ENCODE measurements at regions not wholly inside any gene's neighbourhood (a gene's known extent, or its start where the extent isn't known, plus 50 kb on each side); places are given as distances from the start of the nearest gene placed in this dataset.

GRCh38 chr2:43076676-43077075 lies 149.7 kb downstream of the ZFP36L2 start:
- RAD21 ChIA-PET (ENCODE audit: low non-redundant PET in 1 of 2, low total read pairs in 2 of 2, uncharacterized antibody in 2 of 2, unreplicated experiment in 2 of 2) = no interaction called here
- DNase-seq (ENCODE audit: low read depth, low spot score) (no peak), ATAC-seq (no peak)
- H3K36me3 ChIP-seq (ENCODE audit: control insufficient read depth in 1 of 2, insufficient read depth in 2 of 2, low read length in 2 of 2) = no peaks in the 10 kb centered on the region
- no TSS peak for BruUV-seq (replicated peaks)
- no peak overlapping the region for H3K27ac ChIP-seq (ENCODE audit: low read depth, low read length)
- no peak overlapping the region for H3K4me2 ChIP-seq (ENCODE audit: low read length)
- no peak for TF ChIP-seq FOSL1 (IDR thresholded peaks at IDR 0.05; ENCODE audit: low read depth)
- TF ChIP-seq POLR2A (IDR thresholded peaks at IDR 0.05; ENCODE audit: borderline replicate concordance, extremely low read depth, insufficient read depth, insufficient read length) = no peak
- TF ChIP-seq JUND (IDR thresholded peaks at IDR 0.05) = no peak
- no peak for TF ChIP-seq EGR1 (IDR thresholded peaks at IDR 0.05; ENCODE audit: low read depth)
- TF ChIP-seq ZFX (IDR thresholded peaks at IDR 0.05) = no peak
- no peak for TF ChIP-seq REST (IDR thresholded peaks at IDR 0.05; ENCODE audit: low read depth)
- no peak for TF ChIP-seq ELF1 (IDR thresholded peaks at IDR 0.05; ENCODE audit: borderline replicate concordance, low read depth)
- TF ChIP-seq EZH2 (IDR thresholded peaks at IDR 0.05) = no peak
- H3K9me2 ChIP-seq (ENCODE audit: insufficient read depth) = no peaks in the 10 kb centered on the region
- no peak overlapping the region for H3K4me3 ChIP-seq (replicated peaks in 1 of 2; ENCODE audit: low read depth in 1 of 2, low read length in 2 of 2)
- no peaks in the 10 kb centered on the region for H4K20me1 ChIP-seq (ENCODE audit: insufficient read depth)
- CTCF ChIA-PET = no interaction called here
- H3K9ac ChIP-seq (ENCODE audit: low read length) = no peak overlapping the region
- intact Hi-C loops (cut with micrococcal nuclease) = no loop called here
- H3K27me3 ChIP-seq (ENCODE audit: insufficient read depth, low read length) = no peaks in the 10 kb centered on the region
- H3K79me2 ChIP-seq (ENCODE audit: insufficient read depth, low read length) = no peaks in the 10 kb centered on the region
- no peak overlapping the region for H2AFZ ChIP-seq (ENCODE audit: low read depth, low read length, poor library complexity, severe bottlenecking)
- POLR2A ChIA-PET = no interaction called here
- H3K4me1 ChIP-seq (ENCODE audit: control insufficient read depth in 1 of 2, insufficient read depth in 2 of 2, low read length in 2 of 2) = peaks cover 0 to 18% of the 10 kb centered on the region in 2 experiments; a peak in 1 of 4 replicates
- no peaks in the 10 kb centered on the region for H3K9me3 ChIP-seq (ENCODE audit: control insufficient read depth in 1 of 2, insufficient read depth in 1 of 2, low read depth in 1 of 2, low read length in 2 of 2)
